ENCODE measurements at regions not wholly inside any gene's neighbourhood (a gene's known extent, or its start where the extent isn't known, plus 50 kb on each side); places are given as distances from the start of the nearest gene placed in this dataset.

DNA sequence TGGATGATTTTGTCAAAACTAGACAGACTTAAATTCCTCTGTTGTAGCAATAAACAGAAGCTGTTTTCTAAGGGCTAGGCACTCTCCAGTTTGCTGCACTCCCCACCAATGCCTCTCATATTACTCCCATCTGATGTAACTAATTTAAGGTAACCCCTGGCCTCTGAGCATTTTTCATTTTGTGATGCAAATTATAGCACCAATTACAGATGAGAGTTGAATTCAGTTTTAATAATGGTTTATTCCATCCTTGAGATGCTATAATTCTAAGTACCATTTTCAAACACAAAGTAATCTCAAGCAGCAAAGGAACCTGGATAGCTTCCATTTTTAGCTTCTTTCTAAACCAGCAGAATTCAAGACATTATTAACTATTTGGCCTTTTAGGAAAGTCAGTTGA lies 280.4 kb upstream of the DAB1 start:
- TF ChIP-seq, protein P1, sequence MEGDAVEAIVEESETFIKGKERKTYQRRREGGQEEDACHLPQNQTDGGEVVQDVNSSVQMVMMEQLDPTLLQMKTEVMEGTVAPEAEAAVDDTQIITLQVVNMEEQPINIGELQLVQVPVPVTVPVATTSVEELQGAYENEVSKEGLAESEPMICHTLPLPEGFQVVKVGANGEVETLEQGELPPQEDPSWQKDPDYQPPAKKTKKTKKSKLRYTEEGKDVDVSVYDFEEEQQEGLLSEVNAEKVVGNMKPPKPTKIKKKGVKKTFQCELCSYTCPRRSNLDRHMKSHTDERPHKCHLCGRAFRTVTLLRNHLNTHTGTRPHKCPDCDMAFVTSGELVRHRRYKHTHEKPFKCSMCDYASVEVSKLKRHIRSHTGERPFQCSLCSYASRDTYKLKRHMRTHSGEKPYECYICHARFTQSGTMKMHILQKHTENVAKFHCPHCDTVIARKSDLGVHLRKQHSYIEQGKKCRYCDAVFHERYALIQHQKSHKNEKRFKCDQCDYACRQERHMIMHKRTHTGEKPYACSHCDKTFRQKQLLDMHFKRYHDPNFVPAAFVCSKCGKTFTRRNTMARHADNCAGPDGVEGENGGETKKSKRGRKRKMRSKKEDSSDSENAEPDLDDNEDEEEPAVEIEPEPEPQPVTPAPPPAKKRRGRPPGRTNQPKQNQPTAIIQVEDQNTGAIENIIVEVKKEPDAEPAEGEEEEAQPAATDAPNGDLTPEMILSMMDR (IDR thresholded peaks at IDR 0.05 in 2 of 3, conservative IDR thresholded peaks at IDR 0.05 in 1 of 3; ENCODE audit: control insufficient read depth in 2 of 3, extremely low read depth in 1 of 3, insufficient read depth in 1 of 3, low read depth in 3 of 3, low read length in 3 of 3) = no peak
- no peak for TF ChIP-seq CBX5 (IDR thresholded peaks at IDR 0.05; ENCODE audit: low read depth)
- TF ChIP-seq, protein P2, sequence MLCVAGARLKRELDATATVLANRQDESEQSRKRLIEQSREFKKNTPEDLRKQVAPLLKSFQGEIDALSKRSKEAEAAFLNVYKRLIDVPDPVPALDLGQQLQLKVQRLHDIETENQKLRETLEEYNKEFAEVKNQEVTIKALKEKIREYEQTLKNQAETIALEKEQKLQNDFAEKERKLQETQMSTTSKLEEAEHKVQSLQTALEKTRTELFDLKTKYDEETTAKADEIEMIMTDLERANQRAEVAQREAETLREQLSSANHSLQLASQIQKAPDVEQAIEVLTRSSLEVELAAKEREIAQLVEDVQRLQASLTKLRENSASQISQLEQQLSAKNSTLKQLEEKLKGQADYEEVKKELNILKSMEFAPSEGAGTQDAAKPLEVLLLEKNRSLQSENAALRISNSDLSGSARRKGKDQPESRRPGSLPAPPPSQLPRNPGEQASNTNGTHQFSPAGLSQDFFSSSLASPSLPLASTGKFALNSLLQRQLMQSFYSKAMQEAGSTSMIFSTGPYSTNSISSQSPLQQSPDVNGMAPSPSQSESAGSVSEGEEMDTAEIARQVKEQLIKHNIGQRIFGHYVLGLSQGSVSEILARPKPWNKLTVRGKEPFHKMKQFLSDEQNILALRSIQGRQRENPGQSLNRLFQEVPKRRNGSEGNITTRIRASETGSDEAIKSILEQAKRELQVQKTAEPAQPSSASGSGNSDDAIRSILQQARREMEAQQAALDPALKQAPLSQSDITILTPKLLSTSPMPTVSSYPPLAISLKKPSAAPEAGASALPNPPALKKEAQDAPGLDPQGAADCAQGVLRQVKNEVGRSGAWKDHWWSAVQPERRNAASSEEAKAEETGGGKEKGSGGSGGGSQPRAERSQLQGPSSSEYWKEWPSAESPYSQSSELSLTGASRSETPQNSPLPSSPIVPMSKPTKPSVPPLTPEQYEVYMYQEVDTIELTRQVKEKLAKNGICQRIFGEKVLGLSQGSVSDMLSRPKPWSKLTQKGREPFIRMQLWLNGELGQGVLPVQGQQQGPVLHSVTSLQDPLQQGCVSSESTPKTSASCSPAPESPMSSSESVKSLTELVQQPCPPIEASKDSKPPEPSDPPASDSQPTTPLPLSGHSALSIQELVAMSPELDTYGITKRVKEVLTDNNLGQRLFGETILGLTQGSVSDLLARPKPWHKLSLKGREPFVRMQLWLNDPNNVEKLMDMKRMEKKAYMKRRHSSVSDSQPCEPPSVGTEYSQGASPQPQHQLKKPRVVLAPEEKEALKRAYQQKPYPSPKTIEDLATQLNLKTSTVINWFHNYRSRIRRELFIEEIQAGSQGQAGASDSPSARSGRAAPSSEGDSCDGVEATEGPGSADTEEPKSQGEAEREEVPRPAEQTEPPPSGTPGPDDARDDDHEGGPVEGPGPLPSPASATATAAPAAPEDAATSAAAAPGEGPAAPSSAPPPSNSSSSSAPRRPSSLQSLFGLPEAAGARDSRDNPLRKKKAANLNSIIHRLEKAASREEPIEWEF (IDR thresholded peaks at IDR 0.05; ENCODE audit: insufficient replicate concordance, low read depth, low read length) = no peak
- TF ChIP-seq POLR2AphosphoS5 (IDR thresholded peaks at IDR 0.05; ENCODE audit: low read length) = no peak
- TF ChIP-seq, protein P3, sequence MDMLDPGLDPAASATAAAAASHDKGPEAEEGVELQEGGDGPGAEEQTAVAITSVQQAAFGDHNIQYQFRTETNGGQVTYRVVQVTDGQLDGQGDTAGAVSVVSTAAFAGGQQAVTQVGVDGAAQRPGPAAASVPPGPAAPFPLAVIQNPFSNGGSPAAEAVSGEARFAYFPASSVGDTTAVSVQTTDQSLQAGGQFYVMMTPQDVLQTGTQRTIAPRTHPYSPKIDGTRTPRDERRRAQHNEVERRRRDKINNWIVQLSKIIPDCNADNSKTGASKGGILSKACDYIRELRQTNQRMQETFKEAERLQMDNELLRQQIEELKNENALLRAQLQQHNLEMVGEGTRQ (IDR thresholded peaks at IDR 0.05; ENCODE audit: borderline replicate concordance, low read depth, low read length) = no peak
- TF ChIP-seq, protein P4, sequence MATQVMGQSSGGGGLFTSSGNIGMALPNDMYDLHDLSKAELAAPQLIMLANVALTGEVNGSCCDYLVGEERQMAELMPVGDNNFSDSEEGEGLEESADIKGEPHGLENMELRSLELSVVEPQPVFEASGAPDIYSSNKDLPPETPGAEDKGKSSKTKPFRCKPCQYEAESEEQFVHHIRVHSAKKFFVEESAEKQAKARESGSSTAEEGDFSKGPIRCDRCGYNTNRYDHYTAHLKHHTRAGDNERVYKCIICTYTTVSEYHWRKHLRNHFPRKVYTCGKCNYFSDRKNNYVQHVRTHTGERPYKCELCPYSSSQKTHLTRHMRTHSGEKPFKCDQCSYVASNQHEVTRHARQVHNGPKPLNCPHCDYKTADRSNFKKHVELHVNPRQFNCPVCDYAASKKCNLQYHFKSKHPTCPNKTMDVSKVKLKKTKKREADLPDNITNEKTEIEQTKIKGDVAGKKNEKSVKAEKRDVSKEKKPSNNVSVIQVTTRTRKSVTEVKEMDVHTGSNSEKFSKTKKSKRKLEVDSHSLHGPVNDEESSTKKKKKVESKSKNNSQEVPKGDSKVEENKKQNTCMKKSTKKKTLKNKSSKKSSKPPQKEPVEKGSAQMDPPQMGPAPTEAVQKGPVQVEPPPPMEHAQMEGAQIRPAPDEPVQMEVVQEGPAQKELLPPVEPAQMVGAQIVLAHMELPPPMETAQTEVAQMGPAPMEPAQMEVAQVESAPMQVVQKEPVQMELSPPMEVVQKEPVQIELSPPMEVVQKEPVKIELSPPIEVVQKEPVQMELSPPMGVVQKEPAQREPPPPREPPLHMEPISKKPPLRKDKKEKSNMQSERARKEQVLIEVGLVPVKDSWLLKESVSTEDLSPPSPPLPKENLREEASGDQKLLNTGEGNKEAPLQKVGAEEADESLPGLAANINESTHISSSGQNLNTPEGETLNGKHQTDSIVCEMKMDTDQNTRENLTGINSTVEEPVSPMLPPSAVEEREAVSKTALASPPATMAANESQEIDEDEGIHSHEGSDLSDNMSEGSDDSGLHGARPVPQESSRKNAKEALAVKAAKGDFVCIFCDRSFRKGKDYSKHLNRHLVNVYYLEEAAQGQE (IDR thresholded peaks at IDR 0.05; ENCODE audit: low read depth, low read length) = no peak
- TF ChIP-seq EZH2 (IDR thresholded peaks at IDR 0.05; ENCODE audit: borderline replicate concordance, control insufficient read depth, low read depth, low read length) = no peak

Measured in GM12878 (cell line).